HEK293 (cell line): ENCODE measurements at regions not wholly inside any gene's neighbourhood (a gene's known extent, or its start where the extent isn't known, plus 50 kb on each side); places are given as distances from the start of the nearest gene placed in this dataset.

Source experiments
- CTCF ChIA-PET: fragments of 350-600 bp; formaldehyde crosslinking; extraction: SDS; loops from one replicate; lab custom pipeline; 2021; ENCODE audit warnings: antibody characterized with exemption; lab: Yijun Ruan, JAX
- POLR2A ChIA-PET: fragments of 300-600 bp; formaldehyde crosslinking; extraction: SDS; loops from one replicate; lab custom pipeline; 2020; ENCODE audit warnings: antibody characterized with exemption, inconsistent platforms; lab: Yijun Ruan, JAX
- H3K27ac ChIP-seq: fragments of 200-500 bp; sonication (Bioruptor generic); 2 replicates; pipeline ENCODE4 v1.5.1; 2014; ENCODE audit warnings: low read depth, low read length, control low read depth, inconsistent platforms; ENCODE audit errors: extremely low read depth
- H3K36me3 ChIP-seq, 2 experiments: fragments of 200-500 bp in 1 of 2; sonication (Bioruptor generic) in 1 of 2; 1 replicate in 1 of 2; 2 replicates in 1 of 2; pipeline ENCODE4 v1.5.1; 2014 to 2017; ENCODE audit warnings: inconsistent platforms in 2 of 2, low read length in 2 of 2; ENCODE audit not compliant: control insufficient read depth in 2 of 2, insufficient read depth in 1 of 2
- H3K4me1 ChIP-seq: fragments of 200-500 bp; sonication (Bioruptor generic); 2 replicates; pipeline ENCODE4 v1.5.1; 2014; ENCODE audit warnings: mild to moderate bottlenecking, low read length, inconsistent platforms; ENCODE audit not compliant: control insufficient read depth, insufficient read depth
- H3K4me3 ChIP-seq: 2 replicates; pipeline ENCODE4 v1.5.1; 2011; ENCODE audit warnings: low read depth, mild to moderate bottlenecking, control low read depth, low read length, moderate library complexity
- H3K9me3 ChIP-seq: fragments of 200-500 bp; sonication (Bioruptor generic); 2 replicates; pipeline ENCODE4 v1.5.1; 2014; ENCODE audit warnings: low read depth, low read length, inconsistent platforms; ENCODE audit not compliant: control insufficient read depth, insufficient read depth
- ATF2 ChIP-seq: fragments of 450-650 bp; formaldehyde crosslinking; IDR thresholded peaks from 2 replicates; pipeline ENCODE4 v1.5.1; 2016; ENCODE audit warnings: missing biosample characterization, missing genetic modification characterization, low read depth
- EGR2 ChIP-seq: fragments of 450-650 bp; formaldehyde crosslinking; IDR thresholded peaks from 2 replicates; pipeline ENCODE4 v1.5.1; 2016; ENCODE audit warnings: low read depth, missing biosample characterization, missing genetic modification characterization
- KLF16 ChIP-seq: fragments of 450-650 bp; formaldehyde crosslinking; IDR thresholded peaks from 2 replicates; pipeline ENCODE4 v1.5.1; 2017; ENCODE audit warnings: missing biosample characterization, missing genetic modification characterization
- KLF17 ChIP-seq: fragments of 450-650 bp; formaldehyde crosslinking; IDR thresholded peaks from 2 replicates; pipeline ENCODE4 v1.5.1; 2016; ENCODE audit warnings: missing biosample characterization, missing genetic modification characterization
- OVOL3 ChIP-seq: fragments of 450-650 bp; formaldehyde crosslinking; IDR thresholded peaks from 2 replicates; pipeline ENCODE4 v1.5.1; 2016; ENCODE audit warnings: missing biosample characterization, missing genetic modification characterization
- PBX3 ChIP-seq: sonication (generic); formaldehyde crosslinking; IDR thresholded peaks from 2 replicates; pipeline ENCODE4 v1.8.1; 2022; ENCODE audit warnings: mild to moderate bottlenecking, moderate library complexity, missing genetic modification reagents
- PRDM10 ChIP-seq: fragments of 450-650 bp; formaldehyde crosslinking; IDR thresholded peaks from 2 replicates; pipeline ENCODE4 v1.5.1; 2016; ENCODE audit warnings: missing biosample characterization, missing genetic modification characterization
- RBAK ChIP-seq: fragments of 450-650 bp; formaldehyde crosslinking; IDR thresholded peaks from 2 replicates; pipeline ENCODE4 v1.5.1; 2016; ENCODE audit warnings: missing biosample characterization, missing genetic modification characterization
- TCF7L2 ChIP-seq: IDR thresholded peaks from 2 replicates; pipeline ENCODE4 v1.6.1; 2011; ENCODE audit warnings: low read depth, mild to moderate bottlenecking, inconsistent platforms, low read length, moderate library complexity, borderline replicate concordance
- TRIM28 ChIP-seq: IDR thresholded peaks from 2 replicates; pipeline ENCODE4 v1.6.1; 2011; ENCODE audit warnings: low read length, control low read depth, borderline replicate concordance
- WT1 ChIP-seq: fragments of 450-650 bp; formaldehyde crosslinking; IDR thresholded peaks from 2 replicates; pipeline ENCODE4 v1.5.1; 2016; ENCODE audit warnings: missing biosample characterization, missing genetic modification characterization
- ZBTB21 ChIP-seq: fragments of 450-650 bp; formaldehyde crosslinking; IDR thresholded peaks from 2 replicates; pipeline ENCODE4 v1.5.1; 2017; ENCODE audit warnings: missing biosample characterization, missing genetic modification characterization
- ZBTB26 ChIP-seq: fragments of 450-650 bp; formaldehyde crosslinking; optimal IDR thresholded peaks from 2 replicates; pipeline ENCODE3; 2016; ENCODE audit warnings: missing biosample characterization, mild to moderate bottlenecking, missing genetic modification characterization
- ZNF18 ChIP-seq: fragments of 450-650 bp; formaldehyde crosslinking; IDR thresholded peaks from 2 replicates; pipeline ENCODE4 v1.5.1; 2016; ENCODE audit warnings: missing biosample characterization, missing genetic modification characterization
- ZNF302 ChIP-seq: fragments of 450-650 bp; formaldehyde crosslinking; IDR thresholded peaks from 2 replicates; pipeline ENCODE4 v1.5.1; 2016; ENCODE audit warnings: missing biosample characterization, missing genetic modification characterization, low read depth
- ZNF555 ChIP-seq: fragments of 450-650 bp; formaldehyde crosslinking; conservative IDR thresholded peaks from 2 replicates; pipeline ENCODE4 v1.5.1; 2017; ENCODE audit warnings: missing biosample characterization, mild to moderate bottlenecking, missing genetic modification characterization, inconsistent platforms
- ZNF621 ChIP-seq: fragments of 450-650 bp; formaldehyde crosslinking; IDR thresholded peaks from 2 replicates; pipeline ENCODE4 v1.5.1; 2017; ENCODE audit warnings: missing biosample characterization, missing genetic modification characterization
- ZNF76 ChIP-seq: fragments of 450-650 bp; formaldehyde crosslinking; IDR thresholded peaks from 2 replicates; pipeline ENCODE4; 2016; ENCODE audit warnings: low read depth, missing biosample characterization, missing genetic modification characterization, borderline replicate concordance
- ZSCAN16 ChIP-seq: fragments of 450-650 bp; formaldehyde crosslinking; IDR thresholded peaks from 2 replicates; pipeline ENCODE4 v1.5.1; 2016; ENCODE audit warnings: missing biosample characterization, missing genetic modification characterization
- ZSCAN18 ChIP-seq: fragments of 450-650 bp; formaldehyde crosslinking; IDR thresholded peaks from 2 replicates; pipeline ENCODE4 v1.5.1; 2016; ENCODE audit warnings: missing biosample characterization, missing genetic modification characterization

- Histone ChIP-seq H3K4me3 (peak overlapping the region; percentile 30), H3K36me3 (no peaks in the 10 kb centered on the region), H3K27ac (no peak overlapping the region), H3K4me1 (no peaks in the 10 kb centered on the region), H3K9me3 (no peaks in the 10 kb centered on the region)
- TF ChIP-seq OVOL3 (tag by site-specific recombination): no peak
- no peak for TF ChIP-seq ZNF621
- peak; percentile 30; the same call in 1 of the 2 replicates for TF ChIP-seq ZBTB21
- peak; percentile 73 for TF ChIP-seq ATF2 (tag by site-specific recombination)
- TF ChIP-seq ZSCAN18: no peak
- peak; percentile 19 for TF ChIP-seq ZBTB26
- no peak for TF ChIP-seq ZNF302 (tag by site-specific recombination)
- ChIA-PET CTCF (no interaction called here), POLR2A (interaction anchor here (0.5 to 1.7 kb wide), 2 partner anchors 11 to 920 kb away, joined by 3 to 6 read pairs; no protein-coding TSS in a partner anchor)
These were observed 101.4 kb upstream of the RAB6C start for GRCh38 chr2:129877795-129878775.

- no peak for TF ChIP-seq EGR2 (tag by site-specific recombination)
- no peak for TF ChIP-seq TCF7L2
- TF ChIP-seq ZNF76 (tag by site-specific recombination): no peak
- TF ChIP-seq TRIM28: no peak
- no peak for TF ChIP-seq ZNF18 (tag by site-specific recombination)
- no peak for TF ChIP-seq KLF16
- no peak for TF ChIP-seq PBX3 (CRISPR knock-in tag)
- no peak for TF ChIP-seq ZSCAN16 (tag by site-specific recombination)
- no peak for TF ChIP-seq ZNF555
- no peak for TF ChIP-seq WT1
- no peak for TF ChIP-seq RBAK (tag by site-specific recombination)
- TF ChIP-seq PRDM10 (tag by site-specific recombination): no peak
- no peak for TF ChIP-seq KLF17 (tag by site-specific recombination)
- no peak overlapping the region for H3K27ac ChIP-seq
- CTCF ChIA-PET: interaction anchor here (0.6 kb wide), 1 partner anchor 469 kb away, joined by 5 read pairs; no protein-coding TSS in a partner anchor
- H3K36me3 ChIP-seq: no peaks in the 10 kb centered on the region
- no peaks in the 10 kb centered on the region for H3K4me1 ChIP-seq
- POLR2A ChIA-PET: no interaction called here
- no peak overlapping the region for H3K4me3 ChIP-seq
- H3K9me3 ChIP-seq: no peaks in the 10 kb centered on the region
These were observed 99.8 kb upstream of the RAB6C start for GRCh38 chr2:129879614-129880180.
